ENCODE measurements at regions not wholly inside any gene's neighbourhood (a gene's known extent, or its start where the extent isn't known, plus 50 kb on each side); places are given as distances from the start of the nearest gene placed in this dataset.

DNA sequence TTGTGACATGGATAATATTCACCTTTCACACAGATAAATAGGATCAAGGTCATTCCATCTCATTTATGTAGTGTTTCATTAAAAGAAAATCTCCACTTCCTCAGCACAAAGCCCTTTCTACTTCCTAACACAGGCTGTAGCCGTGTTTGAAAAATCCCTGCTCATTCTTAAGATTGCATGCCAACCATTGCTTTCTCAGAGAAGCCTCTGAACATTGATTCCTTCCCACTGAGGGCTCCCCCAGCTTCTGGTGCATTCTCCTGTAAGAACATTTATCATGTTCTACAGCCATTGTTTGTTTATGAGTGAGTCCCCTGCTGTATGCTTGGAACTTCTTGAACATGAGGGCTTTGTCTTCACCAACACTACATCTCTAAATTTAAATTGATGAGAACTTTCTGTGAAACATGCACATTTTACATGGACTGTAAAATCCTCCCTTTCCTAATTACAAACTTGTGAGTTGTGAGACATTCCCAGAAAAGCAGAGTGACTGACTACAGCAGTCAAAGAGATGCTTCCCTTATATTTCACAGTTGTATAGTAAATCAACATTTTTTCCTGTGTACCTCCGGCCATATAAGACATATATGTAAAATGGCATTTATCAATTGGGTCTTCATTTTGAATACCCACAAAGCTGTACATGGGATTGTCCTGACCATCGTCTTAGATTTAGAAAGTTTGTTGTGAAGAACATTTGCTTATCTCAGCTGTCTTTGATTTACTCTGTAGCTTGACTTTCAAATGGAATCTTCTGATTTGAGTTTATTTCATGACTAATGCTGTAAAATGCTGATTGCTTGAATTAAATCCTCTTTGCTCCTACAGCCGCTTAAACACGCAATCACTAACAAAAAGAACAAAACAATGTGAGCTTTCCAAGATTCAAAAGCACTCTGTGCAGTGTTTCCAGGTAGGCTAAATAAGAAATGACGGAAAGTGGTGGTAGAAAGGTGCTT, 600.5 kb upstream of the SLIT2 start (continued):
- TF ChIP-seq, protein P1, sequence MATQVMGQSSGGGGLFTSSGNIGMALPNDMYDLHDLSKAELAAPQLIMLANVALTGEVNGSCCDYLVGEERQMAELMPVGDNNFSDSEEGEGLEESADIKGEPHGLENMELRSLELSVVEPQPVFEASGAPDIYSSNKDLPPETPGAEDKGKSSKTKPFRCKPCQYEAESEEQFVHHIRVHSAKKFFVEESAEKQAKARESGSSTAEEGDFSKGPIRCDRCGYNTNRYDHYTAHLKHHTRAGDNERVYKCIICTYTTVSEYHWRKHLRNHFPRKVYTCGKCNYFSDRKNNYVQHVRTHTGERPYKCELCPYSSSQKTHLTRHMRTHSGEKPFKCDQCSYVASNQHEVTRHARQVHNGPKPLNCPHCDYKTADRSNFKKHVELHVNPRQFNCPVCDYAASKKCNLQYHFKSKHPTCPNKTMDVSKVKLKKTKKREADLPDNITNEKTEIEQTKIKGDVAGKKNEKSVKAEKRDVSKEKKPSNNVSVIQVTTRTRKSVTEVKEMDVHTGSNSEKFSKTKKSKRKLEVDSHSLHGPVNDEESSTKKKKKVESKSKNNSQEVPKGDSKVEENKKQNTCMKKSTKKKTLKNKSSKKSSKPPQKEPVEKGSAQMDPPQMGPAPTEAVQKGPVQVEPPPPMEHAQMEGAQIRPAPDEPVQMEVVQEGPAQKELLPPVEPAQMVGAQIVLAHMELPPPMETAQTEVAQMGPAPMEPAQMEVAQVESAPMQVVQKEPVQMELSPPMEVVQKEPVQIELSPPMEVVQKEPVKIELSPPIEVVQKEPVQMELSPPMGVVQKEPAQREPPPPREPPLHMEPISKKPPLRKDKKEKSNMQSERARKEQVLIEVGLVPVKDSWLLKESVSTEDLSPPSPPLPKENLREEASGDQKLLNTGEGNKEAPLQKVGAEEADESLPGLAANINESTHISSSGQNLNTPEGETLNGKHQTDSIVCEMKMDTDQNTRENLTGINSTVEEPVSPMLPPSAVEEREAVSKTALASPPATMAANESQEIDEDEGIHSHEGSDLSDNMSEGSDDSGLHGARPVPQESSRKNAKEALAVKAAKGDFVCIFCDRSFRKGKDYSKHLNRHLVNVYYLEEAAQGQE (IDR thresholded peaks at IDR 0.05; ENCODE audit: low read depth, low read length), result no peak
- TF ChIP-seq ELF1 (IDR thresholded peaks at IDR 0.05), result no peak
- TF ChIP-seq SIN3A (IDR thresholded peaks at IDR 0.05; ENCODE audit: borderline replicate concordance, low read depth, low read length), result no peak
- no peak for TF ChIP-seq NFIC (IDR thresholded peaks at IDR 0.05; ENCODE audit: borderline replicate concordance)
- no peak for TF ChIP-seq JUND (IDR thresholded peaks at IDR 0.05)
- TF ChIP-seq RAD21 (IDR thresholded peaks at IDR 0.05; ENCODE audit: low read length), result no peak
- TF ChIP-seq SMC3 (IDR thresholded peaks at IDR 0.05; ENCODE audit: low read depth, low read length), result no peak

DNA sequence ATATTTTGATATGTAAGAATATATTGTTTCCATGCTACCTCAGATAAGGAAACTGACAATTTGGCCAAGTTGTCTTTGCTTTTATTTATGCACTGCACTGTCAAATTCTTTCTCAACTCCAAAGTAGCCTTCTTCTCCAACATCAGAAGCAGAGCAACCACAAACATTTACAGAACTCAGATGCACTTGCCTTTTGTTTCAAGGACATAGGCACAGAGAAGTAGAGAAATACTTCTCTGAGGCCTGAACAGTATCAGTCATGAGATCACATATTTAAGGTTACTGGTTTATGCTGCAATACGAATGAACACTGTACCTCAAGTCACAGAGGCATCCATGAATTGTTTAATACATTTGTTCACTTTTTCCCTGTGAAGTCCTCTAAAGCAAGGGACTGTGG, 606.1 kb upstream of the SLIT2 start:
- Histone ChIP-seq H3K36me3 (replicated peaks in 1 of 2; ENCODE audit: control insufficient read depth in 1 of 2, insufficient read depth in 2 of 2, low read length in 1 of 2) (no peaks in the 10 kb centered on the region), H3K9ac (no peak overlapping the region), H3K9me3 (no peaks in the 10 kb centered on the region), H3F3A (replicated peaks; ENCODE audit: insufficient read depth) (peaks cover 3% of the 10 kb centered on the region), H3K9me2 (no peaks in the 10 kb centered on the region), H2AFZ (ENCODE audit: low read depth) (no peak overlapping the region), H3K27me3 (ENCODE audit: insufficient read depth) (no peaks in the 10 kb centered on the region), H3K4me3 (ENCODE audit: low read depth in 2 of 2, low read length in 1 of 2) (no peak overlapping the region), H3K79me2 (ENCODE audit: insufficient read depth) (no peaks in the 10 kb centered on the region), H4K20me1 (ENCODE audit: insufficient read depth) (no peaks in the 10 kb centered on the region), H3K4me2 (no peak overlapping the region), H3K27ac (ENCODE audit: low read depth in 2 of 2, low read length in 1 of 2) (no peak overlapping the region), H3K4me1 (ENCODE audit: control insufficient read depth in 1 of 2, insufficient read depth in 2 of 2, low read depth in 1 of 2, low read length in 1 of 2) (no peaks in the 10 kb centered on the region)
- 54% methylated on average over 1 of the region's 1 CpG for WGBS (ENCODE audit: low lambda C conversion rate)
- POLR2A ChIA-PET, result no interaction called here
- DNase-seq, result no peak
- TF ChIP-seq CHD2 (IDR thresholded peaks at IDR 0.05; ENCODE audit: low read length, partially characterized antibody), result no peak
- TF ChIP-seq NFIC (IDR thresholded peaks at IDR 0.05; ENCODE audit: borderline replicate concordance), result no peak
- TF ChIP-seq ELF1 (IDR thresholded peaks at IDR 0.05), result no peak
- TF ChIP-seq, protein P1 (IDR thresholded peaks at IDR 0.05; ENCODE audit: low read depth, low read length), result no peak
- CTCF ChIA-PET, result no interaction called here

All from SK-N-SH (cell line).